ENCODE measurements at regions not wholly inside any gene's neighbourhood (a gene's known extent, or its start where the extent isn't known, plus 50 kb on each side); places are given as distances from the start of the nearest gene placed in this dataset.

DNA sequence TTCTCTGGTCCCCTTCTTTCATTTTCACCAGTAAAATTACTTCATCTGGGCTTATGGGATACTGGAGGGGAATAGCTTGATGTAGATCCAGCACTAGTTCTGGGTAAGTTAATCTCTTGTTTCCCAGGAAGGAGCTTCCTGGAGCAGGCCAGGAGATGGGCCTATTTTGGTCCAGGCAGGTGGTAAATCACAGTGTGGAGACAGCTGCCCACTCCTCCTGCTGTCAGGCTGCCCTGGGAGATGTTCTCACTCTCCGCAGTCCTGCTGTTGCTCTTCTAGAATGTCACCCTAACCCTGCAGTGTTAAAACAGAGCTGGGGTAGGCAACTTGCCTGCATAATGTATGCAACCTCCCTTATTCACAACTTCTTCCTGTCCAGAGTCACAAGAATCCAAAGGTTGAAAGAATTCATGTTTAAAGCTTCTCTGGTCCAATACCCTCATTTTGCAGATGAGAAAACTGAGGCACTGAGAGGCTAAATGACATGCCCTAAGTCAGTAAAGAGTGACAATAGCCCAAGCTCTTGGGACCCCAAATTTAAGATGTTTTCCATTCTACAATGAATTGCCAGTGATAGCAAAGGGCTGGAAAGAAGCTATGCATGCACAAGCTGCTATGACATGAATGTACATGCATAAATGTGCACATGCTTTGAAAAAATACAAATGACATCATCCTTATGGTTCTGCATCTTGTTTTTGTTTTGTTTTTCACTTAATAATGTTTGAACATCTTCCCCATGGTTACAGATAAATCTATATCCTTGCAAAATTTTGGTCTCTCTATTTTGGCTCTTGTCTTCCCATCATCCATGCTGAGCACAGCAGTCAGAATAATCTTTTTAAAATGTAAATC is 71.8 kb upstream of the ADRA1B start:
- H3K36me3 ChIP-seq (ENCODE audit: control insufficient read depth in 2 of 2, insufficient read depth in 2 of 2, low read length in 2 of 2) = no peaks in the 10 kb centered on the region

GRCh38 chr5:159849437-159850083 is 66.7 kb upstream of the ADRA1B start:
- H3K9ac ChIP-seq (ENCODE audit: low read length in 2 of 2) = no peak overlapping the region
- H3K27ac ChIP-seq (ENCODE audit: low read length) = no peak overlapping the region
- H3K36me3 ChIP-seq (ENCODE audit: control insufficient read depth in 2 of 2, insufficient read depth in 2 of 2, low read length in 2 of 2) = no peaks in the 10 kb centered on the region
- no peaks in the 10 kb centered on the region for H3K9me3 ChIP-seq (ENCODE audit: control insufficient read depth in 2 of 2, low read length in 2 of 2)
- no peak overlapping the region for H3K4me3 ChIP-seq (ENCODE audit: low read length in 2 of 2)
- H3K4me1 ChIP-seq (ENCODE audit: control insufficient read depth, insufficient read depth, low read length) = no peaks in the 10 kb centered on the region
- H3K27me3 ChIP-seq (ENCODE audit: control insufficient read depth in 1 of 2, insufficient read depth in 2 of 2, low read length in 2 of 2) = no peaks in the 10 kb centered on the region

More for the DNA sequence above, 71.8 kb upstream of the ADRA1B start:
- Histone ChIP-seq H3K4me1 (ENCODE audit: control insufficient read depth, insufficient read depth, low read length) (no peaks in the 10 kb centered on the region), H3K9ac (ENCODE audit: low read length in 2 of 2) (no peak overlapping the region), H3K27me3 (ENCODE audit: control insufficient read depth in 1 of 2, insufficient read depth in 2 of 2, low read length in 2 of 2) (no peaks in the 10 kb centered on the region), H3K4me3 (ENCODE audit: low read length in 2 of 2) (no peak overlapping the region), H3K27ac (ENCODE audit: low read length) (no peak overlapping the region), H3K9me3 (ENCODE audit: control insufficient read depth in 2 of 2, low read length in 2 of 2) (no peaks in the 10 kb centered on the region)

DNA sequence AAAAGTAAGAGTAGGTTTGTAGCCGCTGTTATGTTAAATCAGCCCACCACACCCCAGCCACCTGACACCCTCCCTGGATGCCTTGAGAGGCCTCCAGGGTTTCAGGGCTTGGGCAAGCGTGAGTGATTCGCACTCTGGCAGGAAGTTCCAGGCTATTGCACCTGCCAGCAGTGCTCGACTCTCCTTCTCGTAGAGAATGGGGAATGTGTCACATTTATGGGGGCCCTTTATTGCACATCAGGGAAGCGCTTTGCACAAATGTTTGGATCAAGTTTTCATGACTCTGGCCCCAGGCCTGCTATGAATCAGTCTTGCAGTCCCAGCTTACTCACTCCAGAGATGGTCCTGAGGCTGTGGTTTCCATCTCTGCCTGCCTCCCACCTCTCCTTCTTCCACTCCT is 66.1 kb upstream of the ADRA1B start:
- Histone ChIP-seq H3K9me3 (ENCODE audit: control insufficient read depth in 2 of 2, low read length in 2 of 2) (no peaks in the 10 kb centered on the region), H3K27ac (ENCODE audit: low read length) (no peak overlapping the region), H3K9ac (ENCODE audit: low read length in 2 of 2) (no peak overlapping the region), H3K4me1 (ENCODE audit: control insufficient read depth, insufficient read depth, low read length) (no peaks in the 10 kb centered on the region), H3K36me3 (ENCODE audit: control insufficient read depth in 2 of 2, insufficient read depth in 2 of 2, low read length in 2 of 2) (no peaks in the 10 kb centered on the region), H3K4me3 (ENCODE audit: low read length in 2 of 2) (no peak overlapping the region), H3K27me3 (ENCODE audit: control insufficient read depth in 1 of 2, insufficient read depth in 2 of 2, low read length in 2 of 2) (no peaks in the 10 kb centered on the region)

GRCh38 chr5:159851053-159851452 is 65.2 kb upstream of the ADRA1B start:
- H3K9me3 ChIP-seq (ENCODE audit: control insufficient read depth in 2 of 2, low read length in 2 of 2) = no peaks in the 10 kb centered on the region
- H3K4me3 ChIP-seq (ENCODE audit: low read length in 2 of 2) = no peak overlapping the region
- no peaks in the 10 kb centered on the region for H3K4me1 ChIP-seq (ENCODE audit: control insufficient read depth, insufficient read depth, low read length)
- no peaks in the 10 kb centered on the region for H3K36me3 ChIP-seq (ENCODE audit: control insufficient read depth in 2 of 2, insufficient read depth in 2 of 2, low read length in 2 of 2)
- no peak overlapping the region for H3K9ac ChIP-seq (ENCODE audit: low read length in 2 of 2)
- H3K27me3 ChIP-seq (ENCODE audit: control insufficient read depth in 1 of 2, insufficient read depth in 2 of 2, low read length in 2 of 2) = no peaks in the 10 kb centered on the region
- no peak overlapping the region for H3K27ac ChIP-seq (ENCODE audit: low read length)

GRCh38 chr5:159854916-159855315 is 61.4 kb upstream of the ADRA1B start:
- H3K27ac ChIP-seq (ENCODE audit: low read length) = no peak overlapping the region
- H3K27me3 ChIP-seq (ENCODE audit: control insufficient read depth in 1 of 2, insufficient read depth in 2 of 2, low read length in 2 of 2) = peaks cover 0 to under 1% of the 10 kb centered on the region in 2 donors
- no peak overlapping the region for H3K4me3 ChIP-seq (ENCODE audit: low read length in 2 of 2)
- no peak overlapping the region for H3K9ac ChIP-seq (ENCODE audit: low read length in 2 of 2)
- no peaks in the 10 kb centered on the region for H3K9me3 ChIP-seq (ENCODE audit: control insufficient read depth in 2 of 2, low read length in 2 of 2)
- no peaks in the 10 kb centered on the region for H3K36me3 ChIP-seq (ENCODE audit: control insufficient read depth in 2 of 2, insufficient read depth in 2 of 2, low read length in 2 of 2)
- H3K4me1 ChIP-seq (ENCODE audit: control insufficient read depth, insufficient read depth, low read length) = no peaks in the 10 kb centered on the region

GRCh38 chr5:159855476-159856191 is 60.6 kb upstream of the ADRA1B start:
- H3K4me3 ChIP-seq (ENCODE audit: low read length in 2 of 2) = no peak overlapping the region
- H3K36me3 ChIP-seq (ENCODE audit: control insufficient read depth in 2 of 2, insufficient read depth in 2 of 2, low read length in 2 of 2) = no peaks in the 10 kb centered on the region
- H3K27ac ChIP-seq (ENCODE audit: low read length) = no peak overlapping the region
- H3K9ac ChIP-seq (ENCODE audit: low read length in 2 of 2) = no peak overlapping the region
- no peaks in the 10 kb centered on the region for H3K4me1 ChIP-seq (ENCODE audit: control insufficient read depth, insufficient read depth, low read length)
- peaks cover 0 to 2% of the 10 kb centered on the region in 2 donors for H3K27me3 ChIP-seq (ENCODE audit: control insufficient read depth in 1 of 2, insufficient read depth in 2 of 2, low read length in 2 of 2)
- no peaks in the 10 kb centered on the region for H3K9me3 ChIP-seq (ENCODE audit: control insufficient read depth in 2 of 2, low read length in 2 of 2)

GRCh38 chr5:159858871-159859270 is 57.4 kb upstream of the ADRA1B start:
- H3K27me3 ChIP-seq (ENCODE audit: control insufficient read depth in 1 of 2, insufficient read depth in 2 of 2, low read length in 2 of 2) = peaks cover 0 to 2% of the 10 kb centered on the region in 2 donors
- no peak overlapping the region for H3K27ac ChIP-seq (ENCODE audit: low read length)
- no peaks in the 10 kb centered on the region for H3K9me3 ChIP-seq (ENCODE audit: control insufficient read depth in 2 of 2, low read length in 2 of 2)
- no peak overlapping the region for H3K4me3 ChIP-seq (ENCODE audit: low read length in 2 of 2)
- H3K36me3 ChIP-seq (ENCODE audit: control insufficient read depth in 2 of 2, insufficient read depth in 2 of 2, low read length in 2 of 2) = no peaks in the 10 kb centered on the region
- H3K4me1 ChIP-seq (ENCODE audit: control insufficient read depth, insufficient read depth, low read length) = no peaks in the 10 kb centered on the region
- H3K9ac ChIP-seq (ENCODE audit: low read length in 2 of 2) = no peak overlapping the region

- no peaks in the 10 kb centered on the region for H3K9me3 ChIP-seq (ENCODE audit: control insufficient read depth in 2 of 2, low read length in 2 of 2)
- H3K4me1 ChIP-seq (ENCODE audit: control insufficient read depth, insufficient read depth, low read length) = no peaks in the 10 kb centered on the region
- peaks cover 0 to 2% of the 10 kb centered on the region in 2 donors for H3K27me3 ChIP-seq (ENCODE audit: control insufficient read depth in 1 of 2, insufficient read depth in 2 of 2, low read length in 2 of 2)
- H3K27ac ChIP-seq (ENCODE audit: low read length) = no peak overlapping the region
- H3K36me3 ChIP-seq (ENCODE audit: control insufficient read depth in 2 of 2, insufficient read depth in 2 of 2, low read length in 2 of 2) = no peaks in the 10 kb centered on the region
- H3K4me3 ChIP-seq (ENCODE audit: low read length in 2 of 2) = no peak overlapping the region
- H3K9ac ChIP-seq (ENCODE audit: low read length in 2 of 2) = no peak overlapping the region
Observed at GRCh38 chr5:159861086-159861485, 55.2 kb upstream of the ADRA1B start.

DNA sequence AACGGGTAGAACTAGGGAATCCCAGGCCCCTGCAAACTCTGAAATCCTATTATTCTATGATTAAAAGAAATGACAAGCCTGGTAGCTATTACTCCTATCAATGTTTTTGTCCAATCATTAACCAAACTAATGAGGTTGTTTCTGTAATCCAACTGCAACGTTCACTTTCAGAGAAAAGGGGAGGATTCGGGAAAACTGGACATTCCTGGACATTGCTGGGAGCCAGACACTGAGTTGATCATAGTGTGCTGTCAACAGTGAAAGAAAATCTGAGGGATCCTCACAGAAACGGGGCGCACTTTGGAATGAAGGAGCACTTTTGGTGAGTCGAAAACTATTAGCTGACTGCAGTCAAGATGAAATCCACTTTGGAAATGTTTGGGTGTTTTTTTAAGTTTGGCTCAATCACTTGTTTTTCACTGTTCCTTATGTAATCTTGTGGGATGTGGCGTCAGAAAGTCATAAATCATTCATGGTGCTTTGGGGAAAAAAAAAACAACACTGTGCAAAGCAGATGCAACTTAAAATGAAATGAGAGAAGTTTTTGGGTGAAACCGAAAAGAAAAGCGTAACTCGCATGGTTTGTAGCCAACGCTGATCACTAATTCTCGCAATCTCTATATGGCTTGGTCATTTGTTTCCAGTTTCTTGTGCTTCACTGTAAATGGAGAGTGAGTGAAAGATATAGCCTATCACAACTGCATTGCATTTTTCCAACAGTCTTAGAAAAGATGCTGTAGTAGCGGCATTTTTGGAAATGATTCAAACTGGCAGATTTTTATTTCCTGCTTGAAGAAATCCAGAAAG is 51.2 kb upstream of the ADRA1B start:
- Histone ChIP-seq H3K36me3 (ENCODE audit: control insufficient read depth in 2 of 2, insufficient read depth in 2 of 2, low read length in 2 of 2) (no peaks in the 10 kb centered on the region), H3K4me3 (ENCODE audit: low read length in 2 of 2) (no peak overlapping the region), H3K9me3 (ENCODE audit: control insufficient read depth in 2 of 2, low read length in 2 of 2) (no peaks in the 10 kb centered on the region), H3K9ac (ENCODE audit: low read length in 2 of 2) (no peak overlapping the region), H3K4me1 (ENCODE audit: control insufficient read depth, insufficient read depth, low read length) (no peaks in the 10 kb centered on the region), H3K27ac (ENCODE audit: low read length) (no peak overlapping the region), H3K27me3 (ENCODE audit: control insufficient read depth in 1 of 2, insufficient read depth in 2 of 2, low read length in 2 of 2) (no peaks in the 10 kb centered on the region)

- Histone ChIP-seq H3K9ac (ENCODE audit: low read length in 2 of 2) (no peak overlapping the region), H3K9me3 (ENCODE audit: control insufficient read depth in 2 of 2, low read length in 2 of 2) (no peaks in the 10 kb centered on the region), H3K27ac (ENCODE audit: low read length) (no peak overlapping the region), H3K27me3 (ENCODE audit: control insufficient read depth in 1 of 2, insufficient read depth in 2 of 2, low read length in 2 of 2) (no peaks in the 10 kb centered on the region), H3K36me3 (ENCODE audit: control insufficient read depth in 2 of 2, insufficient read depth in 2 of 2, low read length in 2 of 2) (no peaks in the 10 kb centered on the region), H3K4me3 (ENCODE audit: low read length in 2 of 2) (no peak overlapping the region), H3K4me1 (ENCODE audit: control insufficient read depth, insufficient read depth, low read length) (no peaks in the 10 kb centered on the region)
Observed at GRCh38 chr5:159866093-159866492, 50.2 kb upstream of the ADRA1B start.

Data from stomach smooth muscle (tissue), 2 donors.